GM19099 (cell line): ENCODE measurements at regions not wholly inside any gene's neighbourhood (a gene's known extent, or its start where the extent isn't known, plus 50 kb on each side); places are given as distances from the start of the nearest gene placed in this dataset.

Source experiments
- POLR2A ChIP-seq: IDR thresholded peaks from 3 replicates; pipeline ENCODE4 v1.6.1; 2011; ENCODE audit warnings: low read depth; ENCODE audit not compliant: insufficient read length; ENCODE audit errors: extremely low read depth

DNA sequence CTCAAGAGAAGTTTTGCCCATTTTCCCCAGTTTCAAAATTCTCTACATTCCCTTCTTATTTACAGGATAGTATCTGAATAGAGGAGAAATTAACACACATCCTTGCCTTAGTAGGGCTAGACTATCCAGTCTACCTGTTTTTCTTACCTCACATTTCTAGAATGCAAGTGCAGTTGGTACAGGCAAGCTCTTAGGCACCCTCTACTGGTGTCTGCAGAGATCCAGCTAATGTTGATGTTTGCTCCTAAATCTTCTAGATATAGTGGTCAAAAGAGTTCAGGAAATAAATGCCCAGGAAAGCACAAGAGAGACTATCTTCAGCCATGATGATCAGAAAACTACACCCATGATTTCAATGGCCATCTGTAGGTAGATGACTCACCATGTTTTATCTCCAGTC lies 205.3 kb downstream of the HTR7 start:
- TF ChIP-seq POLR2A = no peak

DNA sequence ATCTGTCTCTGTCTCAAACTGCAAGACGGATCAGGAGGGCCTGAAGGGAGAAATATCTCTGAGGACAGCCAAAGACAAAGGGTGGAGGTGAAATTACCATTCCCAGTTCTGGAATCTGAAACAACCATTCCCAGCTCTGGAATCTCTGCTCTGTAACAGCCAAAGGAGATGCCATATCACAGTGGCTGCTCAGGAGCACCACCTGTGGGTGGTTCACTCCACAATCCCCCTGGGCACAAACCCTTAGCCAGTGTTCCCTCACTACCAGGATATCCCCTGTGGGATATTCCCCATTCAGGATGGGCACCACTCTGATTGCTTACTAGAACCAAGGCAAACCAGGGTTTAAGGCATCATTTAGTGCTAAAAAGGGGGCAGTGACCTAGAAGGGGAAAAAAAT lies 199.0 kb downstream of the HTR7 start:
- TF ChIP-seq POLR2A = no peak

- TF ChIP-seq POLR2A = no peak
Measured at GRCh38 chr10:90665905-90666662, 191.8 kb downstream of the HTR7 start.

GRCh38 chr10:90674461-90674860 lies 183.4 kb downstream of the HTR7 start:
- TF ChIP-seq POLR2A = no peak

DNA sequence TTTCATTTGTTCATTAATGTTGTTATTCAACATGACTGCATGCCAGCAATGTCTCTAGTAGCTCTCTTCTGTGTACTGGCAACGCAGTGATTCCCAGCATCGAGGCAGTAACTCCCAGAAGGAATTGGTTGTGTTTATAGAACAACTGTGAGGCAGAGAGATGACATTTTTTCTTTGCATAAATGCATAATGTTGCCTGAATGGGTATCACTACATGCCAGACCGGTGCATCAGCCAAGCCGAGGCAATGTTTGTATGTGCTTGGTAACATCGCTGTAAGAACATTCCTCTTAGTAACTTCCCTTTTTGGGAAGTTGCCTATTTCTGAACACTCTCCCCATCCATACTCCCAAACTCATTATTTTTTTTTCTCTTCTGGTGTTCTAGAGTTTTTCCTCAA lies 182.9 kb downstream of the HTR7 start:
- no peak for TF ChIP-seq POLR2A

GRCh38 chr10:90675621-90676020 lies 182.2 kb downstream of the HTR7 start:
- no peak for TF ChIP-seq POLR2A
